ENCODE measurements at regions not wholly inside any gene's neighbourhood (a gene's known extent, or its start where the extent isn't known, plus 50 kb on each side); places are given as distances from the start of the nearest gene placed in this dataset.

DNA sequence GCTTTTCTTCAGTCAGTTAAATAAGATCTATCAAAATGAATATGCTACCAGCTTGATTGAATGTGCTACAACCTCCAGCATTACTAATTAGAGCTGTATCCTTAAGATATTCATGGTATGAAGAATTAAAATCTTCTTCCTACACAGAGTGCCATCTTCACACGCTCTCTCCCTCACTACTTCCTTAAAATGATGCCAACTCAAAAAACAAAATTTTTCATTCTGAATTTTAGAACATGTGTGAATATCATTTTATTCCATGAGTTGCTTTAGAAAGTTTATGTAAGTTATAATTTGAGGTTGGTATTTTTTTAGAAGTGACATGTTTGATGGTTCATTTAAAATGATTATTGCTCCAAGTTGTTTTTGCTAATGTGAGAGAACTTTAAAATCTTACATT, 407.5 kb upstream of the CELF2 start:
- H3K9me3 ChIP-seq (ENCODE audit: control insufficient read depth, low read length) = no peaks in the 10 kb centered on the region
- no peak overlapping the region for H3K4me3 ChIP-seq (ENCODE audit: low read length)
- H3K4me1 ChIP-seq (ENCODE audit: control insufficient read depth, insufficient read depth, low read length) = no peaks in the 10 kb centered on the region
- intact Hi-C loops (cut with DNase I) = no loop called here
- H3K27ac ChIP-seq (ENCODE audit: low read length) = no peak overlapping the region
- ATAC-seq (no peak), DNase-seq (no peak)
- 90% methylated on average over 1 of the region's 1 CpG for WGBS
- H3K27me3 ChIP-seq (ENCODE audit: control insufficient read depth, insufficient read depth) = no peaks in the 10 kb centered on the region

DNA sequence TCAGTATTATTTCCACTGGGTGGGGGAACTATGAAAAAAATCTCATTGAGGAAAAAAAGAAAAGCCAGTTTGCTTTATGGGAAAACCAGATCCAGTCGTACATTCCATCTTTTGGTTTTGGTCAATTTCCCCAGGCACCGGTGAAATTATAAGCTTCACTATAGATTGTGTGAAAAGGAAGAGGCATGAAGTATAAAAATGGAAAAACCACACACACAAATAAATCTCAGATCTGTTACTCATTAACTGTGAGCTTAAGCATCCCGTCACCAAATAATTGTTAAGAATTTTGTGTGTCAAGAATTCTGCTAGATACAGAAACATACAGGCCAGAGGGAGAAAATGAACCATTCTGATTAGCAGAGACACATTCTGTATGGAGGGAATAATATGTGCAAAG, 405.5 kb upstream of the CELF2 start:
- ATAC-seq (no peak), DNase-seq (no peak)
- Histone ChIP-seq H3K9me3 (ENCODE audit: control insufficient read depth, low read length) (no peaks in the 10 kb centered on the region), H3K27me3 (ENCODE audit: control insufficient read depth, insufficient read depth) (no peaks in the 10 kb centered on the region), H3K4me3 (ENCODE audit: low read length) (no peak overlapping the region), H3K4me1 (ENCODE audit: control insufficient read depth, insufficient read depth, low read length) (no peaks in the 10 kb centered on the region), H3K27ac (ENCODE audit: low read length) (no peak overlapping the region)
- intact Hi-C loops (cut with DNase I) = no loop called here
- 96% methylated on average over 3 of the region's 3 CpGs for WGBS

DNA sequence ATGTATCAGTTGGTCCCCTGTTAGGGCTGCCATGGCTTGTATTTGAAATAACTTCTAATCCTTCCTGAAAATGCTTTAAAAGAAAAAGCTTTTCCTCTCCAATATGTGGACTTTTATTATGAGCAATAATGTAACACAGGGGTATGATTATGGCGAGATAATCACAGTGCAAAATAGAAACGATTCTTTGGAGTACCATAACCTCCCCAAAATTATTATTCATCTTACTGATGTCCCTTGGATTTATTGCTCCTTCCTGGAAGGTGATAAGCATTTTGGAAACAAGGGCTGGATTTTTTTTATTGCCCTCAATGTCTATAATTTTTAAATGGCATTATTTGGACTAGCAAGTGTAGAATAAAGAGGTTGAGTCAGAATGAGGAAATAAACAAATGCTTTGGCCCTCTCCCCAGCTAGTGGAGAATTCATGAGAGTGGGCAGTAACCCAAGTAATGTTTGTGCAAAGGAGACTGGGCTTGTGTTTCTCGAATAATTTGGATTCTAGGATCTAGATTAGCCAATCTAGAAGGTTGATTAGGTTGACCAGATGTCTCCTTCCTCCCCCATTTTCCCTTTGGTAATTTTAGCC, 403.9 kb upstream of the CELF2 start:
- WGBS = 64% methylated on average over 3 of the region's 3 CpGs
- intact Hi-C loops (cut with DNase I) = no loop called here

DNA sequence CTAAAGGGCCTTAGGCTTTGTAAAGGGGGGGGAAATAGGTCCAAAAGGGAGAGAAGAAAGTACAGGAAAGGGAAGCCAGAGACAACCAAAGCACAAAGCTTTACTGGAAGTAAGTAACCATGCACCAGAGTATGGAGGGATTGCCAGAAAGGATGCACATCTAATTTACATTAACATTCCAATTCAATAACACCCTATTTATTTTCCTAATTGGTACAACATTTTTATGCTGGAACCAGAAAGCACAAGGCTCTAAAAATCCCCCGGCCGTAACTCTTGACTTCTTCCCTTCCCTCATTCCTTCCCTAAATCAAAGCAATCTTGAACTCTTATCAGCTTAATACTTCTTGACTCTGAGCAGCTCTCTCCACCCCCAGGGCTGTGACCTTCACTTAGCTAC, 400.0 kb upstream of the CELF2 start:
- Histone ChIP-seq H3K4me1 (ENCODE audit: control insufficient read depth, insufficient read depth, low read length) (peaks cover 2% of the 10 kb centered on the region), H3K9me3 (ENCODE audit: control insufficient read depth, low read length) (no peaks in the 10 kb centered on the region), H3K4me3 (ENCODE audit: low read length) (no peak overlapping the region), H3K27me3 (ENCODE audit: control insufficient read depth, insufficient read depth) (no peaks in the 10 kb centered on the region), H3K27ac (ENCODE audit: low read length) (no peak overlapping the region)
- intact Hi-C loops (cut with DNase I) = no loop called here
- ATAC-seq = no peak
- 87% methylated on average over 2 of the region's 2 CpGs for WGBS
- no peak for DNase-seq

More for the DNA sequence above, 403.9 kb upstream of the CELF2 start:
- no peaks in the 10 kb centered on the region for H3K9me3 ChIP-seq (ENCODE audit: control insufficient read depth, low read length)
- no peaks in the 10 kb centered on the region for H3K4me1 ChIP-seq (ENCODE audit: control insufficient read depth, insufficient read depth, low read length)
- no peak overlapping the region for H3K4me3 ChIP-seq (ENCODE audit: low read length)
- no peak overlapping the region for H3K27ac ChIP-seq (ENCODE audit: low read length)
- no peak for ATAC-seq
- H3K27me3 ChIP-seq (ENCODE audit: control insufficient read depth, insufficient read depth) = no peaks in the 10 kb centered on the region
- no peak for DNase-seq

DNA sequence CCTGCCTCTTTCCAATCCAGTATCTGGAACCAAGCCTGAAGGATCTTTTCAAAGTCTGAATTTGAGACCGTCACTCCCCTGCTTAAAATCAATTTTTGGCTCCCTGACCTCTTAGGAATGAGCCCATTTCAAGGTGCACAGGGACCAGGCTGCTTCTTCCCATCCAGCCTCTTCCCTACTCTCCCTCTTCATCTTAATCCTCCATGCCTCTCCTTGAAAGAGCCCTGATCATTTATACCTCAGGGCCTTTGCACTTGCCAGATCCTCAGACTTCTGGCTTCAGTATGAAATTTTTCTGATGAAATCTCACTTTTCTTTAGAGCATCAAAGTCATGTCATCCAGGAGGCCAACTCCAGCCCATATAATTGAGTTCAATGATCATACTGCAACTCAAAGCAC, 399.5 kb upstream of the CELF2 start:
- no peak for DNase-seq
- Histone ChIP-seq H3K27me3 (ENCODE audit: control insufficient read depth, insufficient read depth) (no peaks in the 10 kb centered on the region), H3K9me3 (ENCODE audit: control insufficient read depth, low read length) (no peaks in the 10 kb centered on the region), H3K4me3 (ENCODE audit: low read length) (no peak overlapping the region), H3K4me1 (ENCODE audit: control insufficient read depth, insufficient read depth, low read length) (peaks cover 2% of the 10 kb centered on the region), H3K27ac (ENCODE audit: low read length) (no peak overlapping the region)
- no peak for ATAC-seq
- 98% methylated on average over 1 of the region's 1 CpG for WGBS
- intact Hi-C loops (cut with DNase I) = no loop called here

DNA sequence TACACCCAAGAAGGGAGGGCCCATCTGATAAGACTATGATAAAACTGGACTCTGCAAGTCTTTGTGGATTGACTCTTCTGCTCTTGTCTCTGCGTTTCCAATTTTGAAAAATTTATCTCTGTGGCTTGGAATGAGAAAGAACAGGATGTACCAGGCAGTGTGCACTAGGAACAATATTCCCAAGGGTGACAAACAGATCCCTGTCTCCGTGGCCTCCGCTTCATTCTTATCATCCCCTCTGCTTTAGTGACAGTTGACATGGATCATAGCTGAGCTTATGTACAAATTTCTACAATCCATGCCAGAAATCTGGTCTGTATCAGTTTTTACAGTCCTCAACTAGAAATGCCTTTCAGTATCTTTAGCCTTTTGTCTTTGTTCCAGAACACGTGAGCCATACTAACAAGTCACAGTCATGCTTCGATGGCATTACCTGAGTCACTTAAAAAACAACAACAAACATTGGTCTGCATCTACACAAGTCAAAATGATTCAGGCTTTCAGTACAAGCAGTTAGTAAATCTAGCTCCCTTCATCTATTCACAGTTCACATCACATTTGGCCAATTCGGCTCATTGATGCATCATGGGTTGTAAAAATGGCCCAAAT, 393.6 kb upstream of the CELF2 start:
- DNase-seq (no peak), ATAC-seq (peak; percentile 78 to 83)
- Histone ChIP-seq H3K27me3 (ENCODE audit: control insufficient read depth, insufficient read depth) (no peaks in the 10 kb centered on the region), H3K4me1 (ENCODE audit: control insufficient read depth, insufficient read depth, low read length) (peaks cover 6% of the 10 kb centered on the region), H3K9me3 (ENCODE audit: control insufficient read depth, low read length) (no peaks in the 10 kb centered on the region), H3K27ac (ENCODE audit: low read length) (peak overlapping the region; percentile 33), H3K4me3 (ENCODE audit: low read length) (no peak overlapping the region)
- intact Hi-C loops (cut with DNase I) = no loop called here
- WGBS = 27% methylated on average over 6 of the region's 6 CpGs

DNA sequence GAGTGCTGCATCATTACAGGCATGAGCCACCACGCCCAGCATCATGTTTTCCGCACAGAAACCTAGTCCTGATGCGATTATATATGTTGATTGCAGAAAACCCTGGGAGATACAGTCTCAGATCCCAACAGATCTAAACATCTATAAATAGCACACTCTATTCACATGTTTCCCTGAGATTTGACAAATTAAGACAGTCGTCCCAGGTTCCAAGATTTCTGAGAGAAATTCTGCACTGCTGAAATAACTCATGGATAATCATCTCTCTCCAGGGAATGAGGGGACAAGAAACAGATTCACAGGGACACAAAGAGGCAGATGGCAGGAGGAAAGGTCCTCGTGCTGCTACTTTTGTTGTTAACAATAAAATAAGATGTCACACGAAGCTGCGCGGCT, 393.1 kb upstream of the CELF2 start:
- Histone ChIP-seq H3K4me1 (ENCODE audit: control insufficient read depth, insufficient read depth, low read length) (peaks cover 6% of the 10 kb centered on the region), H3K4me3 (ENCODE audit: low read length) (no peak overlapping the region), H3K27ac (ENCODE audit: low read length) (peak overlapping the region; percentile 52), H3K27me3 (ENCODE audit: control insufficient read depth, insufficient read depth) (no peaks in the 10 kb centered on the region), H3K9me3 (ENCODE audit: control insufficient read depth, low read length) (no peaks in the 10 kb centered on the region)
- intact Hi-C loops (cut with DNase I) = no loop called here
- ATAC-seq (no peak), DNase-seq (peak in 1 of 3 donors; percentile 35)
- 71% methylated on average over 8 of the region's 8 CpGs for WGBS

DNA sequence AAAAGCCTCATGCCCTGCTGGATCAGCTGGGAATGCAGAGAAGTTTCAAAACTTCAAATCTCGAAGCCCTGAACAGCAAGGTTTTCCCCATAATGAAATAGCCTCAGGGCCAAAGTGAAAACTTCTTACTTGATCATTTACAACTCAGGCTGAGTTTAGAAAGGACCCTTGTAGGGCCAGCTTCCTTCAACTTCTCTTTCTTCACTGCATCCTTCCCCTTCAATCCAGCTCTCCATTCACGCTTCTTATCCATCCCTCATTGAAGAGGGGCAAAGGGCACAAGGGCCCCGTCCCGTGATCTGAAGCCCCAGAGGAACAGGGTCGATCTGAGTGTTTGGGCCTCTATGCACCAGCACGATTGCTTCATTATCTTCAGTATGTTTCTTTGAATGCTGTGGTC, 392.2 kb upstream of the CELF2 start:
- H3K9me3 ChIP-seq (ENCODE audit: control insufficient read depth, low read length) = no peaks in the 10 kb centered on the region
- no peaks in the 10 kb centered on the region for H3K27me3 ChIP-seq (ENCODE audit: control insufficient read depth, insufficient read depth)
- ATAC-seq (no peak), DNase-seq (no peak)
- intact Hi-C loops (cut with DNase I) = no loop called here
- peaks cover 6% of the 10 kb centered on the region for H3K4me1 ChIP-seq (ENCODE audit: control insufficient read depth, insufficient read depth, low read length)
- H3K27ac ChIP-seq (ENCODE audit: low read length) = no peak overlapping the region
- no peak overlapping the region for H3K4me3 ChIP-seq (ENCODE audit: low read length)
- 73% methylated on average over 6 of the region's 6 CpGs for WGBS

DNA sequence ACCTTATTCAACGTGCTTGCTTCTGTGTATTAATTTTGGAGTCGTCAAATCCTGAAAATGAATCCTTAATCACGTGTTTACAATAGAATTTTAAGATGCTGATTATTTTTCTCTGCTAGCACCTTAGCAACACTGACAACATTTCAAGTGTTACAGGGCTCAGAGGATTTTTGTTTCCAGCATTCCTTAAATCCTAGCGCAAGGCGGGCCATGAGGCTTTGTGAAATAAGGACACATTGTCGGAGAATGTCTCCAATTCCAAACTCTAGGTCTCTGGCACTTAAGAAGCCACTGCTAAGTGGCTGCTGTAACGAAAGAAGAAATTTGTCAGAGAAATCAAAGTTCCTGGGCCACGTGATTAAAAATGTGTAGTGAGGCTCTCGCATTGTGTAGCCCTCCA, 390.9 kb upstream of the CELF2 start:
- intact Hi-C loops (cut with DNase I) = no loop called here
- 53% methylated on average over 9 of the region's 9 CpGs for WGBS
- Histone ChIP-seq H3K27me3 (ENCODE audit: control insufficient read depth, insufficient read depth) (no peaks in the 10 kb centered on the region), H3K9me3 (ENCODE audit: control insufficient read depth, low read length) (no peaks in the 10 kb centered on the region), H3K4me1 (ENCODE audit: control insufficient read depth, insufficient read depth, low read length) (peaks cover 6% of the 10 kb centered on the region), H3K27ac (ENCODE audit: low read length) (peak overlapping the region; percentile 29), H3K4me3 (ENCODE audit: low read length) (no peak overlapping the region)
- ATAC-seq = peak in 1 of 2 donors; percentile 27
- peak in 1 of 3 donors; percentile 46 for DNase-seq

DNA sequence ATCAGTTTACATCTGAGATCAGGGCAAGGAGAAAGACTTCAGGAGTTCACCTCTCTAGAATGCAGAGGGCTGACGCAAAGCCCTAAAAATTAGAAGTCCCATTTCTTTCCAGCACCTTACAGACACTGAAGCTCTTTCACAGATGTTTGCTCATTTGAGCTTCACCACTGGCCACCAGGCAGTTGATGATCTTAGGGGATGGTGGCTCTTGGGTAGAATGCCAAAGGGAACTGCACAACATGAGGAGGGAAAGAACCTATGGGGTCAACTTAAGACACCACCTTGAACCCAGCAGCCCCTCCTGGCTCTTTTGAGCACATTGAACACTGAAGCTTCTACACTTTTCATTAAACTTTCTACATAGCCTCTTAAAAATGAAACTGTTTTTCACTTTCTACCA, 390.3 kb upstream of the CELF2 start:
- Histone ChIP-seq H3K4me1 (ENCODE audit: control insufficient read depth, insufficient read depth, low read length) (peaks cover 4% of the 10 kb centered on the region), H3K27ac (ENCODE audit: low read length) (peak overlapping the region; percentile 7), H3K27me3 (ENCODE audit: control insufficient read depth, insufficient read depth) (no peaks in the 10 kb centered on the region), H3K4me3 (ENCODE audit: low read length) (no peak overlapping the region), H3K9me3 (ENCODE audit: control insufficient read depth, low read length) (no peaks in the 10 kb centered on the region)
- ATAC-seq (no peak), DNase-seq (no peak)
- WGBS = 81% methylated on average over 1 of the region's 1 CpG
- intact Hi-C loops (cut with DNase I) = no loop called here

DNA sequence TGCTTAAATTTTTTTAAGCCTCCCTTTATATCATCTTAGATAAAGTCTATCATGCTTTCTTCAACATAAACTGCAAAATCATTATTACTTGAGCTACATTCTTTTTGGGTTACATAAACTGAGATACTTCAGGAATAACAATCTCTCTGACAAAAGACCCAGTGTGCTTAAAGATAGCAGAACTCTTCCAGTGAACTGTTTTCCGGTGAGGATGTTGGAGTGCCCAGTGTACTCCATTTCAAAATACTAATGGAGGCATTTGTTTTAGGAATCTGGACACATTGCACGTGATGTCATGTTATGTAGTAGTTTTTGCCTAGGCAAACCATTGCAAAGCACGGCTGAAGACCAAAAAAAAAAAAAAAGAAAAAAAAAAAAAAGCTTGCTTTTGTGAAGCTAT, 388.2 kb upstream of the CELF2 start:
- intact Hi-C loops (cut with DNase I) = no loop called here
- H3K4me1 ChIP-seq (ENCODE audit: control insufficient read depth, insufficient read depth, low read length) = no peaks in the 10 kb centered on the region
- H3K9me3 ChIP-seq (ENCODE audit: control insufficient read depth, low read length) = no peaks in the 10 kb centered on the region
- ATAC-seq (peak; percentile 68 to 71), DNase-seq (no peak)
- H3K4me3 ChIP-seq (ENCODE audit: low read length) = no peak overlapping the region
- H3K27ac ChIP-seq (ENCODE audit: low read length) = no peak overlapping the region
- no peaks in the 10 kb centered on the region for H3K27me3 ChIP-seq (ENCODE audit: control insufficient read depth, insufficient read depth)
- 36% methylated on average over 3 of the region's 3 CpGs for WGBS

DNA sequence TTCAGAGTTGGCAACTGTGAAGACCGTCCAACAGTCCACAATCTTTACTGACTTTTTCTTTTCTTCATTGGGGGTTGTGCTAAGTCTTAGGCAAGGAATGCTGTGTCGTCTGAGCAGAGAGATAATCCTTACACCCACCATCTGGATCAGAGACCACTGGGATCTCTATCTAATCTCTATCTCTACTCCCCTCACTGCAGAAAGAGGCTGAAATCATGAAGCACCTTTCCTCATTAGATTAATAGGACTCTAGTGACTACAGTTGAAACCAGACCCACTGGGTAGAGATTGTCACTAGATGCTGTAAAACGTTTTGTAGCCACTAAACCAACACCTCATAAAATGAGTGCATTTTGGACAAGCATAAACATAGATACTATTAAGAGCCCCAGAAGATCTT, 387.4 kb upstream of the CELF2 start:
- no peak overlapping the region for H3K4me3 ChIP-seq (ENCODE audit: low read length)
- no peaks in the 10 kb centered on the region for H3K4me1 ChIP-seq (ENCODE audit: control insufficient read depth, insufficient read depth, low read length)
- WGBS = 57% methylated on average over 3 of the region's 3 CpGs
- DNase-seq (no peak), ATAC-seq (no peak)
- intact Hi-C loops (cut with DNase I) = no loop called here
- H3K9me3 ChIP-seq (ENCODE audit: control insufficient read depth, low read length) = no peaks in the 10 kb centered on the region
- no peak overlapping the region for H3K27ac ChIP-seq (ENCODE audit: low read length)
- H3K27me3 ChIP-seq (ENCODE audit: control insufficient read depth, insufficient read depth) = no peaks in the 10 kb centered on the region

Data from right cardiac atrium (tissue), 5 donors.